SJSA1 (cell line): ENCODE measurements at regions not wholly inside any gene's neighbourhood (a gene's known extent, or its start where the extent isn't known, plus 50 kb on each side); places are given as distances from the start of the nearest gene placed in this dataset.

Experiments
- DNase-seq, 2 experiments: peaks; one replicate each; pipeline ENCODE4 v3.0.0-alpha.2; 2015 to 2020; ENCODE audit warnings: low spot score in 2 of 2, low read depth in 1 of 2
- H3K27ac ChIP-seq: fragments of 250-450 bp; sonication (Bioruptor Pico); 2 replicates; pipeline ENCODE4 v1.5.1; 2020; ENCODE audit warnings: mild to moderate bottlenecking, moderate library complexity
- H3K27me3 ChIP-seq: fragments of 250-450 bp; sonication (Bioruptor Pico); replicated peaks from 2 replicates; pipeline ENCODE4 v1.5.1; 2020; ENCODE audit warnings: mild to moderate bottlenecking, moderate library complexity
- H3K36me3 ChIP-seq: fragments of 250-450 bp; sonication (Bioruptor Pico); 2 replicates; pipeline ENCODE4 v1.5.1; 2020; ENCODE audit warnings: mild to moderate bottlenecking
- H3K4me1 ChIP-seq: fragments of 250-450 bp; sonication (Bioruptor Pico); replicated peaks from 2 replicates; pipeline ENCODE4 v1.6.1; 2021; ENCODE audit warnings: mild to moderate bottlenecking
- H3K4me3 ChIP-seq: fragments of 250-450 bp; sonication (Bioruptor Pico); 2 replicates; pipeline ENCODE4 v1.5.1; 2020; ENCODE audit warnings: mild to moderate bottlenecking
- H3K9me3 ChIP-seq: fragments of 250-450 bp; sonication (Bioruptor Pico); replicated peaks from 2 replicates; pipeline ENCODE4 v1.5.1; 2020; ENCODE audit warnings: mild to moderate bottlenecking

GRCh38 chr11:130617001-130617400, 168.6 kb downstream of the ADAMTS15 start:
- no peak overlapping the region for H3K4me3 ChIP-seq
- H3K9me3 ChIP-seq = no peaks in the 10 kb centered on the region
- no peaks in the 10 kb centered on the region for H3K36me3 ChIP-seq
- H3K27ac ChIP-seq = no peak overlapping the region
- no peak for DNase-seq
- no peaks in the 10 kb centered on the region for H3K4me1 ChIP-seq
- H3K27me3 ChIP-seq = no peaks in the 10 kb centered on the region

GRCh38 chr11:130620548-130620947, 172.1 kb downstream of the ADAMTS15 start:
- Histone ChIP-seq H3K27me3 (no peaks in the 10 kb centered on the region), H3K4me3 (no peak overlapping the region)

DNA sequence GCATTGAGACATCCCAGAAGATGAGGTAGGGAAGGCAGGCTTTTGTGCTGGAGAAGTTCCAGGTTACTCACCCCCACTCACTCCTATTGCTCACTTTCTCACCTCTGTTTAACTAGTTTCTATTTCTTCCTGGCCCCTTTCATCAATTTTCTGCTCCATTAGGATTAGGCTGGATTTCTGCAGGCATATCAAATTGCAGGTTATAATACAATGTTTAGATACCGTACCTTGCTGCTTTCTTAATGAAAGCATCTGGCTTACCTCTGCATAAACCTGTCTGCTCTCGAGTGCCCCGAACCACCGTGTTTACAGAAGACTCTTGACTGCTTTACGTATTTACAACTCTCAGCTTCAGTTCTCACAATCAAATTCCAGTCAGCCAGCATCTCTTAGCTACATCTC, 173.7 kb downstream of the ADAMTS15 start:
- H3K4me1 ChIP-seq = peaks cover 10% of the 10 kb centered on the region
- H3K27ac ChIP-seq = no peak overlapping the region
- H3K4me3 ChIP-seq = no peak overlapping the region
- no peak for DNase-seq
- no peaks in the 10 kb centered on the region for H3K27me3 ChIP-seq
- H3K9me3 ChIP-seq = no peaks in the 10 kb centered on the region
- H3K36me3 ChIP-seq = no peaks in the 10 kb centered on the region

More at GRCh38 chr11:130620548-130620947, 172.1 kb downstream of the ADAMTS15 start:
- H3K9me3 ChIP-seq = no peaks in the 10 kb centered on the region
- no peaks in the 10 kb centered on the region for H3K36me3 ChIP-seq
- H3K4me1 ChIP-seq = peaks cover 10% of the 10 kb centered on the region
- H3K27ac ChIP-seq = no peak overlapping the region
- DNase-seq = no peak

GRCh38 chr11:130623670-130624668, 175.5 kb downstream of the ADAMTS15 start:
- H3K27ac ChIP-seq = peak overlapping the region; percentile 36; the same call in 1 of the 2 replicates
- DNase-seq = peak; percentile 56 to 67
- peaks cover 10% of the 10 kb centered on the region for H3K4me1 ChIP-seq
- no peak overlapping the region for H3K4me3 ChIP-seq
- no peaks in the 10 kb centered on the region for H3K9me3 ChIP-seq
- no peaks in the 10 kb centered on the region for H3K36me3 ChIP-seq
- no peaks in the 10 kb centered on the region for H3K27me3 ChIP-seq

GRCh38 chr11:130624971-130625544, 176.6 kb downstream of the ADAMTS15 start:
- DNase-seq = no peak
- Histone ChIP-seq H3K27ac (no peak overlapping the region), H3K27me3 (no peaks in the 10 kb centered on the region), H3K4me1 (peaks cover 10% of the 10 kb centered on the region), H3K9me3 (no peaks in the 10 kb centered on the region), H3K36me3 (no peaks in the 10 kb centered on the region), H3K4me3 (no peak overlapping the region)

DNA sequence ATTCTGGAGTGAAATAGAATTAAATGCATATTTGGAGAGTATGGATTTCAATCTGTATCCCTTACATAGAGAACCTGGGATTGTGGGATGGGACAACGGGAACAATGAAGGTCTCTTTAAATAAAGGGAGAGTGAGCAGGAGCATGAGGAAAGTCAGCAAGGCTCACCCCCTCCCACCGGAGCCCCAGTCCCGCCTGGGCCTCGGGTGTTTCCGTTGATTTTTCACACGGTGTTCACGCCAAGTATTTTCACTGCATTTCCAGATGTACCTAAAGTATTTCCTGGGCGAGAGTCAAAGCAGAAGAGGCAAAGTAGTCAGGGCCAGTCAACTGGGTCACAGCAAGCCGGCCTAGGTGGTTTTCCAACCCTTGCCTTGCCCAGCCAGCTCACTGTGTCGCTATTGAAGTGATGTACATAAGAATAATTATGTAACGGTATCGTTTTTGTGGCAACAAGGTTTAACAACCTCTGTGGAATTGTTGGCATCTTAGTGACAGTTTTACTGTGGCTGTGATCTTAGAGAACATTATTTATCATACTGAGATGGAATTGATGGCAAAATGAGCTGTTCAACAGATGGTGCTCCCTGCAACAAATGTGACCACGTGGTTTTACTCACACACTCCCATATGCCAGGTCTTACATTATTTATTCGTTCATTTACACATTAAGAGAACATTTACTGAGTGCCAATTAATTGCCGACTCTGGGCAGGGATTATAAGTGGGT, 177.3 kb downstream of the ADAMTS15 start:
- Histone ChIP-seq H3K4me3 (no peak overlapping the region), H3K4me1 (peaks cover 12% of the 10 kb centered on the region), H3K27me3 (no peaks in the 10 kb centered on the region), H3K36me3 (no peaks in the 10 kb centered on the region), H3K27ac (no peak overlapping the region), H3K9me3 (no peaks in the 10 kb centered on the region)
- no peak for DNase-seq

DNA sequence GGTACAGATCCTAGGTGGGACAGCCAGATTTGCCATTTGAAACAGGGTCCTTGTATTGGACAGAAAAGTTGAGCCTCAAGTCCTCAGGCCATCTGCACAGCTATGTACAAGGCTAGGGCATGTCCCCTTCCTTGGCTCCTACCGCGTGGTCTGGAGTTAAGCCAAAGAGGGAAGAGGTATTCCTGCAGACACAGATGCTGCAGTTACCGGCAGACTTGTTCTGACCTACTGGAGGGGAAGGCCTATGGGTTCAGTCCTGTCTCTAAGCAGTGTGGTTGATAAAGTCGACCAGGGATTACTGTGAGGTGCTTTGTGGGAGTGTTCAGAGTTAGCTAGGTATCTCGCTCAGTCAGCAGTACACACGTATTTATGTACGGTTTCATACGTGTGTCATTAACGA, 180.6 kb downstream of the ADAMTS15 start:
- Histone ChIP-seq H3K9me3 (no peaks in the 10 kb centered on the region), H3K27ac (no peak overlapping the region), H3K4me3 (no peak overlapping the region), H3K27me3 (no peaks in the 10 kb centered on the region), H3K4me1 (peaks cover 12% of the 10 kb centered on the region), H3K36me3 (no peaks in the 10 kb centered on the region)
- DNase-seq = no peak

DNA sequence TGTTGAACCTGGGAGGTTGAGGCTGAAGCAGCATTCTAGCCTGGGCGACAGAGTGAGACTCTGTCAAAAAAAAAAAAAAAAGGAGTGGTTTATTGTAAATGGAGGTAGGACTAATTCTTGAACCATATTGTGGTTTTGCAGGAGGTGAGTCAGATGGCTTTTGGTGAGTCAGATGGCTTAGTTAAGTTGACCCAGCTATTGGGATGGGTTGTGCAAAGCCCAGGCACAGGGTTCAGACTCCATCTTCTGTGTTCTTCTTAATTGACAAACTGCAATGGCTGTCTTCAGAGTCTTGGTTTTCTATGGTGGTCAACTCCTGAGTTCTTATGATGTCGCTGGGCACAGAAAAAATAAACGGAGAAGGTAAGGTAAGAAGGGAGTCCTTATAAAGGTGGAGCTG, 182.7 kb downstream of the ADAMTS15 start:
- Histone ChIP-seq H3K4me1 (peaks cover 17% of the 10 kb centered on the region), H3K4me3 (no peak overlapping the region), H3K9me3 (no peaks in the 10 kb centered on the region), H3K27ac (no peak overlapping the region), H3K36me3 (no peaks in the 10 kb centered on the region), H3K27me3 (no peaks in the 10 kb centered on the region)
- DNase-seq = peak; percentile 30 to 44

- Histone ChIP-seq H3K27ac (no peak overlapping the region), H3K4me3 (no peak overlapping the region), H3K27me3 (no peaks in the 10 kb centered on the region), H3K4me1 (peaks cover 34% of the 10 kb centered on the region), H3K9me3 (no peaks in the 10 kb centered on the region), H3K36me3 (no peaks in the 10 kb centered on the region)
- DNase-seq = no peak
These were observed 185.0 kb downstream of the ADAMTS15 start for GRCh38 chr11:130633466-130633865.

DNA sequence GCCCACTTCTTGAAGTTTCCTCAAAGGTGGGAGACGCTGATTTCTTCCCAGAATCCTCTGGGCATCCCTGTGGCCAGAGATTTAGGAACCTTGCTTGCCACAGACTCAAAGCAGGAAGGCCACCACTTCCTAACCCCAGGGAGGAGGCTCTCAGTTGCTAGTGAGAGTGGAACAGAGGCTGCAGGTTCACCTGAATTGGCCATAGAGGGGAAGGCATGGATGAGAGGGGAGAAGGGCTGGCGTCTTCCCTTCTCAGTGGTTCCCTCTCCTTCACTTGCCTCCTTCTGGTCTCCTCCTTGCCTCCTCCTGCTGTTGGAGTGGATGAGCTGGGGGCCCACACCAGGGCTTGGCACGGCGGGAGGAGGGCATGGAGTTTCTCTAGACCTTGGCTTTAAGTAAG, 185.7 kb downstream of the ADAMTS15 start:
- Histone ChIP-seq H3K27ac (no peak overlapping the region), H3K36me3 (no peaks in the 10 kb centered on the region), H3K4me1 (peaks cover 34% of the 10 kb centered on the region), H3K4me3 (no peak overlapping the region), H3K9me3 (no peaks in the 10 kb centered on the region), H3K27me3 (no peaks in the 10 kb centered on the region)
- DNase-seq = no peak

DNA sequence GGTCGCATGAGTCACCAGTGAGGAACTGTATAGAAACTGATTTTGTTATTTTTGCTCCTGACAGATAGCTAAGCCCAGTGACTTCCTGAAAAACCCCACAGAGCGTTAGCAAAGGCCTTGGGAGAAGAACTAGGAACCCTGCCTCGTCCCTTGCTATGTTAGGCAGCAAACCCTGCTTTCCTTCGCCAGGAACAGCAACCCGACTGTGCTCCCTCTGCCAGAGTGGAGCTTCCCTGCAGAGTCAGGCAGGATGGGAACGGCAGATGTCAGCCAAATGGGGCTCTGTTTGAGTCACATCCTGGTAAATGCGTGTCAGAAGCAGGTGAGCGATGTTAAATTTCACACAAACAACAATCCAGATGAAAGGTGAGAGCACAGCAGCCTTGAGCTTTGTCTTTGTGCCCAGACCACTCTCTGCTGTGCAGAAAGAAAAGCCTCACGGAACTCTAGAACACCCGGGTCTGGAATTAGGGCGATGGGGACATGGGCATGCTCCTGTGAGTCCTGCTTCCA, 186.6 kb downstream of the ADAMTS15 start:
- H3K27ac ChIP-seq = no peak overlapping the region
- H3K9me3 ChIP-seq = no peaks in the 10 kb centered on the region
- peaks cover 34% of the 10 kb centered on the region for H3K4me1 ChIP-seq
- no peaks in the 10 kb centered on the region for H3K36me3 ChIP-seq
- DNase-seq = no peak
- H3K4me3 ChIP-seq = no peak overlapping the region
- H3K27me3 ChIP-seq = no peaks in the 10 kb centered on the region

DNA sequence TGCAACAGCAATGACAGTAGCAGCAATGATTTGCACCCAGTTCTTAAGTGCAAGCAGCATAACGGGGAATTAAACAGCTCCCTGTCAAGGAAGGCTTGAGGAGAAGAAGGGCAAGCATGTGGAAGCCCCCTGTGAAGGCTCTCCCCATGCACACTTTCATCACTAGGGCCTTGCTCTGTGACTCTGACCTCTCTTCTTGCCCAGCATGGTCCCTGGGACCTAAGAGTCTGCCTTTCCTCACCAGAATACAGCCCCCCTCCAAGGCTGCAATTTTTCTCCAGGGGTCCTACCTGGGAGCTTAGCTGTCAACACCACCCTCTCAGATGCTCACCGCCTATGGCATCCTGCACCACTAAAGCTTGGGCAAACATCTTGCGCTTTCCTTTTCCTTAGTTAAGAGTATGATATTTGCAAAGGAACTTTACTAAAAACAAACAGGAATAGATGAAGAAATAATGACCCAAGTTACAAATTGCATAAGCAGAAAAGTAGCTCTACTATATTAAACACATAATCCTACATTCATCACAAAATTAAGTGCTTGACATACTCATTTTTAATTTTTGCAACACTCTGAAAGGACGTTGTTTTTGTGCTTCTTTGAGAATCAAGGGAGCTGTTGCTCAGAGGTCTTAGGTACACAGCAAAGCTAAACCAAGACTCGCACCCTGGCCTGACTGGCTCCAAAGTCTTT, 187.6 kb downstream of the ADAMTS15 start:
- Histone ChIP-seq H3K27ac (no peak overlapping the region; the same call in 1 of the 2 replicates), H3K27me3 (no peaks in the 10 kb centered on the region), H3K36me3 (no peaks in the 10 kb centered on the region), H3K4me1 (peaks cover 31% of the 10 kb centered on the region), H3K9me3 (no peaks in the 10 kb centered on the region), H3K4me3 (no peak overlapping the region)
- DNase-seq = no peak
